ENCODE measurements at regions not wholly inside any gene's neighbourhood (a gene's known extent, or its start where the extent isn't known, plus 50 kb on each side); places are given as distances from the start of the nearest gene placed in this dataset.
A peak's percentile ranks its signal among the peaks of the same experiment; 100 is the strongest.

- no peak for DNase-seq
These were observed 90.2 kb upstream of the CSF3R start for GRCh38 chr1:36572906-36573305.

- no peak for DNase-seq
These were observed 89.5 kb upstream of the CSF3R start for GRCh38 chr1:36572142-36572715.

- DNase-seq = no peak
These were observed 88.4 kb upstream of the CSF3R start for GRCh38 chr1:36571106-36571505.

GRCh38 chr1:36570478-36571060 lies 87.9 kb upstream of the CSF3R start:
- DNase-seq = no peak

- DNase-seq = no peak
These were observed 87.3 kb upstream of the CSF3R start for GRCh38 chr1:36570006-36570405.

- no peak for DNase-seq
These were observed 85.1 kb upstream of the CSF3R start for GRCh38 chr1:36567601-36568341.

GRCh38 chr1:36565576-36566501 lies 83.1 kb upstream of the CSF3R start:
- no peak for DNase-seq

- DNase-seq = no peak
These were observed 79.5 kb upstream of the CSF3R start for GRCh38 chr1:36562181-36562685.

- DNase-seq = no peak
These were observed 78.6 kb upstream of the CSF3R start for GRCh38 chr1:36561361-36561724.

- no peak for DNase-seq
These were observed 78.1 kb upstream of the CSF3R start for GRCh38 chr1:36560621-36561360.

- no peak for DNase-seq
These were observed 77.5 kb upstream of the CSF3R start for GRCh38 chr1:36560177-36560576.

- DNase-seq = no peak
These were observed 76.3 kb upstream of the CSF3R start for GRCh38 chr1:36559061-36559460.

- DNase-seq = no peak
These were observed 74.6 kb upstream of the CSF3R start for GRCh38 chr1:36557041-36558000.

GRCh38 chr1:36555041-36555440 lies 72.3 kb upstream of the CSF3R start:
- no peak for DNase-seq

- DNase-seq = no peak
These were observed 71.6 kb upstream of the CSF3R start for GRCh38 chr1:36554323-36554628.

- peak; percentile 84 for DNase-seq
These were observed 71.0 kb upstream of the CSF3R start for GRCh38 chr1:36553591-36554322.

- no peak for DNase-seq
These were observed 60.3 kb upstream of the CSF3R start for GRCh38 chr1:36542962-36543515.

GRCh38 chr1:36542024-36542961 lies 59.6 kb upstream of the CSF3R start:
- DNase-seq = no peak

- DNase-seq = no peak
These were observed 57.3 kb upstream of the CSF3R start for GRCh38 chr1:36540056-36540455.

All from activated T-cell treated with anti-CD3 and anti-CD28 coated beads, Interleukin-2, amount 50 U/mL, for 48 hours (primary cell).